ENCODE measurements at regions not wholly inside any gene's neighbourhood (a gene's known extent, or its start where the extent isn't known, plus 50 kb on each side); places are given as distances from the start of the nearest gene placed in this dataset.
"Not testable (repeated sequence)": the region's sequence is repeated elsewhere in the genome, so short reads cannot be mapped to it uniquely, and the experiment has no call there.

- no peak for TF ChIP-seq CTCF (IDR thresholded peaks at IDR 0.05)
- CTCF ChIA-PET: no interaction called here
- no peak for DNase-seq
- H3K4me3 Mint-ChIP-seq: no peak overlapping the region
- POLR2A ChIA-PET: no interaction called here
- H3K36me3 Mint-ChIP-seq (ENCODE audit: low read depth): no peaks in the 10 kb centered on the region
- peaks cover 1% of the 10 kb centered on the region for H3K9me3 Mint-ChIP-seq
- no peak overlapping the region for H3K27ac Mint-ChIP-seq
- intact Hi-C loops (cut with micrococcal nuclease): no loop called here
- peaks cover 6% of the 10 kb centered on the region for H3K4me1 Mint-ChIP-seq (ENCODE audit: low read depth)
- no peaks in the 10 kb centered on the region for H3K27me3 Mint-ChIP-seq
- no peak for ATAC-seq
Observed at GRCh38 chrX:53824686-53825085, 138.2 kb upstream of the HUWE1 start.

- H3K27ac Mint-ChIP-seq; intact Hi-C loops (cut with micrococcal nuclease); H3K27me3 Mint-ChIP-seq; H3K9me3 Mint-ChIP-seq; POLR2A ChIA-PET; ATAC-seq; DNase-seq; H3K4me1 Mint-ChIP-seq (ENCODE audit: low read depth); H3K36me3 Mint-ChIP-seq (ENCODE audit: low read depth); H3K4me3 Mint-ChIP-seq: not testable (repeated sequence)
- CTCF ChIA-PET: interaction anchor here (0.6 kb wide), 1 partner anchor 1317 kb away, joined by 3 read pairs; no protein-coding TSS in a partner anchor
Observed at GRCh38 chrX:53818115-53818514, 131.6 kb upstream of the HUWE1 start.

GRCh38 chrX:53817548-53817947 is 131.0 kb upstream of the HUWE1 start:
- Mint-ChIP-seq H3K27ac (no peak overlapping the region), H3K4me3 (no peak overlapping the region), H3K9me3 (no peaks in the 10 kb centered on the region), H3K36me3 (ENCODE audit: low read depth) (no peaks in the 10 kb centered on the region), H3K4me1 (ENCODE audit: low read depth) (peaks cover 9% of the 10 kb centered on the region), H3K27me3 (no peaks in the 10 kb centered on the region)
- ChIA-PET CTCF (no interaction called here), POLR2A (no interaction called here)
- ATAC-seq (no peak), DNase-seq (no peak)
- intact Hi-C loops (cut with micrococcal nuclease): no loop called here
- TF ChIP-seq CTCF (IDR thresholded peaks at IDR 0.05): no peak

- Mint-ChIP-seq H3K4me3 (no peak overlapping the region), H3K4me1 (ENCODE audit: low read depth) (peaks cover 9% of the 10 kb centered on the region), H3K27ac (no peak overlapping the region), H3K27me3 (no peaks in the 10 kb centered on the region), H3K36me3 (ENCODE audit: low read depth) (no peaks in the 10 kb centered on the region), H3K9me3 (no peaks in the 10 kb centered on the region)
- no peak for DNase-seq
- ChIA-PET CTCF (no interaction called here), POLR2A (no interaction called here)
- intact Hi-C loops (cut with micrococcal nuclease): no loop called here
- ATAC-seq: no peak
- TF ChIP-seq CTCF (IDR thresholded peaks at IDR 0.05): no peak
Observed at GRCh38 chrX:53813670-53814440, 127.3 kb upstream of the HUWE1 start.

- intact Hi-C loops (cut with micrococcal nuclease): no loop called here
- H3K4me3 Mint-ChIP-seq: no peak overlapping the region
- no peak overlapping the region for H3K27ac Mint-ChIP-seq
- peak; percentile 51 for ATAC-seq
- peaks cover 15% of the 10 kb centered on the region for H3K4me1 Mint-ChIP-seq (ENCODE audit: low read depth)
- H3K9me3 Mint-ChIP-seq: no peaks in the 10 kb centered on the region
- no peaks in the 10 kb centered on the region for H3K36me3 Mint-ChIP-seq (ENCODE audit: low read depth)
- H3K27me3 Mint-ChIP-seq: no peaks in the 10 kb centered on the region
- ChIA-PET CTCF (interaction anchor here (1.3 kb wide), 1 partner anchor 21 kb away, joined by 3 read pairs; no protein-coding TSS in a partner anchor), POLR2A (no interaction called here)
- peak; percentile 4 for DNase-seq
- no peak for TF ChIP-seq CTCF (IDR thresholded peaks at IDR 0.05)
Observed at GRCh38 chrX:53798281-53798680, 111.8 kb upstream of the HUWE1 start.

Measured in activated CD8-positive, alpha-beta T cell treated with anti-CD3 and anti-CD28 coated beads for 36 hours (primary cell).